ENCODE measurements at regions not wholly inside any gene's neighbourhood (a gene's known extent, or its start where the extent isn't known, plus 50 kb on each side); places are given as distances from the start of the nearest gene placed in this dataset.

DNA sequence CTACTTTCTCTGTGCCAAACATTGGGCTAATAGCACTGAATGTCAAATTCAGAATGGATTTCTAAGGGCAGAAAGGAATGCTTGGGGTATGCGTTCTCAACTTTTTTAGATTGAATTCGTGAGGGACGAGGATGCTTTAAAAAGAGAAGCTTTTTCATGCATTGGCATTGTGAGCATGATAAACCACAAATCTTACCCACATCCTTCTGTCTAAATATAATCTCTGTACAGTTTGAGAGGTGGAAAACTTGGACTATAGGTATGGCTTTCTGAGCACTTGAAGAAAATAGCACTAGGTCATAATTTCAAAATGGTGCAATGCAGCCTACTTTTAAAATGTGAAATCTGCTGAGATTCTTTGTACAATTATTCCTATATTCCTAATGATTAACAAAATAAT, 71.4 kb upstream of the HHIP start:
- no peaks in the 10 kb centered on the region for H3K4me1 ChIP-seq (ENCODE audit: control insufficient read depth in 4 of 4, insufficient read depth in 4 of 4, low read length in 3 of 4)
- H3K9me3 ChIP-seq (ENCODE audit: control insufficient read depth in 4 of 4, low read length in 3 of 4): no peaks in the 10 kb centered on the region
- DNase-seq (ENCODE audit: low spot score): no peak
- H3K27ac ChIP-seq (ENCODE audit: low read depth in 1 of 2, low read length in 2 of 2): no peak overlapping the region
- H3K4me3 ChIP-seq (ENCODE audit: low read depth in 1 of 3, low read length in 3 of 3): no peak overlapping the region
- TF ChIP-seq GABPA (IDR thresholded peaks at IDR 0.05 in 1 of 2, conservative IDR thresholded peaks at IDR 0.05 in 1 of 2): no peak
- TF ChIP-seq YY1 (IDR thresholded peaks at IDR 0.05): no peak
- TF ChIP-seq, protein P1, sequence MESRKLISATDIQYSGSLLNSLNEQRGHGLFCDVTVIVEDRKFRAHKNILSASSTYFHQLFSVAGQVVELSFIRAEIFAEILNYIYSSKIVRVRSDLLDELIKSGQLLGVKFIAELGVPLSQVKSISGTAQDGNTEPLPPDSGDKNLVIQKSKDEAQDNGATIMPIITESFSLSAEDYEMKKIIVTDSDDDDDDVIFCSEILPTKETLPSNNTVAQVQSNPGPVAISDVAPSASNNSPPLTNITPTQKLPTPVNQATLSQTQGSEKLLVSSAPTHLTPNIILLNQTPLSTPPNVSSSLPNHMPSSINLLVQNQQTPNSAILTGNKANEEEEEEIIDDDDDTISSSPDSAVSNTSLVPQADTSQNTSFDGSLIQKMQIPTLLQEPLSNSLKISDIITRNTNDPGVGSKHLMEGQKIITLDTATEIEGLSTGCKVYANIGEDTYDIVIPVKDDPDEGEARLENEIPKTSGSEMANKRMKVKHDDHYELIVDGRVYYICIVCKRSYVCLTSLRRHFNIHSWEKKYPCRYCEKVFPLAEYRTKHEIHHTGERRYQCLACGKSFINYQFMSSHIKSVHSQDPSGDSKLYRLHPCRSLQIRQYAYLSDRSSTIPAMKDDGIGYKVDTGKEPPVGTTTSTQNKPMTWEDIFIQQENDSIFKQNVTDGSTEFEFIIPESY (IDR thresholded peaks at IDR 0.05): no peak
- no peak for TF ChIP-seq HNF4G (IDR thresholded peaks at IDR 0.05)
- TF ChIP-seq, protein P2, sequence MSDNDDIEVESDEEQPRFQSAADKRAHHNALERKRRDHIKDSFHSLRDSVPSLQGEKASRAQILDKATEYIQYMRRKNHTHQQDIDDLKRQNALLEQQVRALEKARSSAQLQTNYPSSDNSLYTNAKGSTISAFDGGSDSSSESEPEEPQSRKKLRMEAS (IDR thresholded peaks at IDR 0.05): no peak
- TF ChIP-seq RXRA (IDR thresholded peaks at IDR 0.05): no peak
- TF ChIP-seq, protein P3, sequence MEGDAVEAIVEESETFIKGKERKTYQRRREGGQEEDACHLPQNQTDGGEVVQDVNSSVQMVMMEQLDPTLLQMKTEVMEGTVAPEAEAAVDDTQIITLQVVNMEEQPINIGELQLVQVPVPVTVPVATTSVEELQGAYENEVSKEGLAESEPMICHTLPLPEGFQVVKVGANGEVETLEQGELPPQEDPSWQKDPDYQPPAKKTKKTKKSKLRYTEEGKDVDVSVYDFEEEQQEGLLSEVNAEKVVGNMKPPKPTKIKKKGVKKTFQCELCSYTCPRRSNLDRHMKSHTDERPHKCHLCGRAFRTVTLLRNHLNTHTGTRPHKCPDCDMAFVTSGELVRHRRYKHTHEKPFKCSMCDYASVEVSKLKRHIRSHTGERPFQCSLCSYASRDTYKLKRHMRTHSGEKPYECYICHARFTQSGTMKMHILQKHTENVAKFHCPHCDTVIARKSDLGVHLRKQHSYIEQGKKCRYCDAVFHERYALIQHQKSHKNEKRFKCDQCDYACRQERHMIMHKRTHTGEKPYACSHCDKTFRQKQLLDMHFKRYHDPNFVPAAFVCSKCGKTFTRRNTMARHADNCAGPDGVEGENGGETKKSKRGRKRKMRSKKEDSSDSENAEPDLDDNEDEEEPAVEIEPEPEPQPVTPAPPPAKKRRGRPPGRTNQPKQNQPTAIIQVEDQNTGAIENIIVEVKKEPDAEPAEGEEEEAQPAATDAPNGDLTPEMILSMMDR (IDR thresholded peaks at IDR 0.05; ENCODE audit: low read depth, low read length, missing input control): no peak
- TF ChIP-seq, protein P4, sequence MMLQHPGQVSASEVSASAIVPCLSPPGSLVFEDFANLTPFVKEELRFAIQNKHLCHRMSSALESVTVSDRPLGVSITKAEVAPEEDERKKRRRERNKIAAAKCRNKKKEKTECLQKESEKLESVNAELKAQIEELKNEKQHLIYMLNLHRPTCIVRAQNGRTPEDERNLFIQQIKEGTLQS (IDR thresholded peaks at IDR 0.05): no peak
- TF ChIP-seq HNF4A (conservative IDR thresholded peaks at IDR 0.05): no peak
- TF ChIP-seq, protein P5, sequence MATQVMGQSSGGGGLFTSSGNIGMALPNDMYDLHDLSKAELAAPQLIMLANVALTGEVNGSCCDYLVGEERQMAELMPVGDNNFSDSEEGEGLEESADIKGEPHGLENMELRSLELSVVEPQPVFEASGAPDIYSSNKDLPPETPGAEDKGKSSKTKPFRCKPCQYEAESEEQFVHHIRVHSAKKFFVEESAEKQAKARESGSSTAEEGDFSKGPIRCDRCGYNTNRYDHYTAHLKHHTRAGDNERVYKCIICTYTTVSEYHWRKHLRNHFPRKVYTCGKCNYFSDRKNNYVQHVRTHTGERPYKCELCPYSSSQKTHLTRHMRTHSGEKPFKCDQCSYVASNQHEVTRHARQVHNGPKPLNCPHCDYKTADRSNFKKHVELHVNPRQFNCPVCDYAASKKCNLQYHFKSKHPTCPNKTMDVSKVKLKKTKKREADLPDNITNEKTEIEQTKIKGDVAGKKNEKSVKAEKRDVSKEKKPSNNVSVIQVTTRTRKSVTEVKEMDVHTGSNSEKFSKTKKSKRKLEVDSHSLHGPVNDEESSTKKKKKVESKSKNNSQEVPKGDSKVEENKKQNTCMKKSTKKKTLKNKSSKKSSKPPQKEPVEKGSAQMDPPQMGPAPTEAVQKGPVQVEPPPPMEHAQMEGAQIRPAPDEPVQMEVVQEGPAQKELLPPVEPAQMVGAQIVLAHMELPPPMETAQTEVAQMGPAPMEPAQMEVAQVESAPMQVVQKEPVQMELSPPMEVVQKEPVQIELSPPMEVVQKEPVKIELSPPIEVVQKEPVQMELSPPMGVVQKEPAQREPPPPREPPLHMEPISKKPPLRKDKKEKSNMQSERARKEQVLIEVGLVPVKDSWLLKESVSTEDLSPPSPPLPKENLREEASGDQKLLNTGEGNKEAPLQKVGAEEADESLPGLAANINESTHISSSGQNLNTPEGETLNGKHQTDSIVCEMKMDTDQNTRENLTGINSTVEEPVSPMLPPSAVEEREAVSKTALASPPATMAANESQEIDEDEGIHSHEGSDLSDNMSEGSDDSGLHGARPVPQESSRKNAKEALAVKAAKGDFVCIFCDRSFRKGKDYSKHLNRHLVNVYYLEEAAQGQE (IDR thresholded peaks at IDR 0.05): no peak
- H3K27me3 ChIP-seq (ENCODE audit: control insufficient read depth in 4 of 4, insufficient read depth in 4 of 4, low read length in 3 of 4): no peaks in the 10 kb centered on the region
- no peaks in the 10 kb centered on the region for H3K36me3 ChIP-seq (ENCODE audit: control insufficient read depth in 4 of 4, insufficient read depth in 3 of 4, low read depth in 1 of 4, low read length in 3 of 4)
- WGBS: 80% methylated on average over 3 of the region's 3 CpGs
- no peak overlapping the region for H3K9ac ChIP-seq (ENCODE audit: low read depth in 1 of 2, low read length in 2 of 2)

DNA sequence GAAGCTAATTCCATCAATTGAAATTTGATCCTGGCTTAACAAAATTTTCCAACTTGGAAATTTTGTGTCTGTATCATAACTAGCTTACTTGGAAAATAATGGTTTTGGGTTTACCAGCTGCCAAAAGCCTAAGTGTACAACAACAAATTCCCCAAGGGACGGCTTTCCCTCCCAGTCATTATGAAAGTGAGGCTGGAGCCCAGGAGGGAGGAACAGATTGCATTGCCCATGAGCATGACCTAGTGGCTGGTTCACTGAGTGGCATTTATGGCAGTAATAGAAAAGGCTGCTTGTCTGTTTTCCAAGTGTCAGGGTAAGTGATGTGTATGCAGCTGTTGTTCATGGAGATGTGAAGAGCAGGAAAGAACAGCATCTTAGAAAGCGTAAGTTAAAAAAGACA, 70.8 kb upstream of the HHIP start:
- no peaks in the 10 kb centered on the region for H3K4me1 ChIP-seq (ENCODE audit: control insufficient read depth in 4 of 4, insufficient read depth in 4 of 4, low read length in 3 of 4)
- no peak overlapping the region for H3K9ac ChIP-seq (ENCODE audit: low read depth in 1 of 2, low read length in 2 of 2)
- no peak for DNase-seq (ENCODE audit: low spot score)
- no peaks in the 10 kb centered on the region for H3K36me3 ChIP-seq (ENCODE audit: control insufficient read depth in 4 of 4, insufficient read depth in 3 of 4, low read depth in 1 of 4, low read length in 3 of 4)
- H3K27me3 ChIP-seq (ENCODE audit: control insufficient read depth in 4 of 4, insufficient read depth in 4 of 4, low read length in 3 of 4): no peaks in the 10 kb centered on the region
- H3K4me3 ChIP-seq (ENCODE audit: low read depth in 1 of 3, low read length in 3 of 3): no peak overlapping the region
- TF ChIP-seq HNF4A (conservative IDR thresholded peaks at IDR 0.05) (no peak), FOXA1 (IDR thresholded peaks at IDR 0.05) (no peak), SP1 (IDR thresholded peaks at IDR 0.05) (no peak), RAD21 (IDR thresholded peaks at IDR 0.05) (peak; percentile 23 to 69)
- TF ChIP-seq, protein P3 (IDR thresholded peaks at IDR 0.05; ENCODE audit: low read depth, low read length, missing input control): peak; percentile 3
- H3K27ac ChIP-seq (ENCODE audit: low read depth in 1 of 2, low read length in 2 of 2): no peak overlapping the region
- 73% methylated on average over 2 of the region's 2 CpGs for WGBS
- H3K9me3 ChIP-seq (ENCODE audit: control insufficient read depth in 4 of 4, low read length in 3 of 4): no peaks in the 10 kb centered on the region

Measured in liver (tissue), 8 donors.